Choroid plexus epithelial cell (primary cell): ENCODE measurements at regions not wholly inside any gene's neighbourhood (a gene's known extent, or its start where the extent isn't known, plus 50 kb on each side); places are given as distances from the start of the nearest gene placed in this dataset.
"Not testable (repeated sequence)": the region's sequence is repeated elsewhere in the genome, so short reads cannot be mapped to it uniquely, and the experiment has no call there.

Experiments
- DNase-seq: peaks from one replicate; pipeline ENCODE4 v3.0.0-alpha.2; 2010; ENCODE audit warnings: low read depth
- H3K4me3 ChIP-seq: 2 replicates; pipeline ENCODE4 v1.5.1; 2011; ENCODE audit warnings: low read depth, mild to moderate bottlenecking, control low read depth, low read length, moderate library complexity
- TF ChIP-seq, protein P1 (sequence below): conservative IDR thresholded peaks from 2 replicates; pipeline ENCODE4 v1.5.1; 2011; ENCODE audit warnings: low read depth, mild to moderate bottlenecking, control low read depth, inconsistent platforms, low read length, moderate library complexity

DNA sequence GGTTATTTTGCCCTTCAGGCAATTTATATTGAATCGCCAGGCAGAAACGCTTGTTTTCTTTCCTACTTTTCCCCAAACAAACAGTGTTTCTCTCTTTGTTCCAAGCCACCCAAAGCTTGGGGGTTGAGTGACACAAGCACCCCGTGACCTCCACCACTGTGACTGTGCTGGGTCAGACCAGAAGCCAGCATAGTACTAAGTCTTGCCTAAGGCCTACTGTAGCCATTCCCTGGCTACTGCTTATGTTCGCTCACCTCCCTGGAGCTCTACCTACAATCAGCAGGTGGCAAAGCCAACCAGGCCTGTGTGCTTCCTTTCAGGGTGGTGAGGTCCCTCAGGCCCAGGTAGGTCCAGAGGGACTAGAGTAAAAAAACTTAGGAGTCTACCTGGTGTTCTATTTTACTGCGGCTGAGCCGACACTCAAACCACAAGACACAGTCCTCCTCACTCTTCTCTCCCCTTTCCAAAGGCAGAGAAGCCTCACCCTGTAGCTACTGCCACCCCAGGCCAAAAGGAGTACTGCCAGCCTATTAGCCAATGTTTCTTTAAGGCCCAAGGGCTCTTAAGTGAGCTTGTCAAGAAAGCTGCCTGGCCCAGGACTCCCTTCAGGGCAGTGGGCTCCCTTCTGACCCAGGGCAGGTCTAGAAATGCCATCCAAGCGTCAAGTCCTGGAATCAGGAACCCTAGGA, 411.8 kb upstream of the MIS18BP1 start:
- TF ChIP-seq, protein P1, sequence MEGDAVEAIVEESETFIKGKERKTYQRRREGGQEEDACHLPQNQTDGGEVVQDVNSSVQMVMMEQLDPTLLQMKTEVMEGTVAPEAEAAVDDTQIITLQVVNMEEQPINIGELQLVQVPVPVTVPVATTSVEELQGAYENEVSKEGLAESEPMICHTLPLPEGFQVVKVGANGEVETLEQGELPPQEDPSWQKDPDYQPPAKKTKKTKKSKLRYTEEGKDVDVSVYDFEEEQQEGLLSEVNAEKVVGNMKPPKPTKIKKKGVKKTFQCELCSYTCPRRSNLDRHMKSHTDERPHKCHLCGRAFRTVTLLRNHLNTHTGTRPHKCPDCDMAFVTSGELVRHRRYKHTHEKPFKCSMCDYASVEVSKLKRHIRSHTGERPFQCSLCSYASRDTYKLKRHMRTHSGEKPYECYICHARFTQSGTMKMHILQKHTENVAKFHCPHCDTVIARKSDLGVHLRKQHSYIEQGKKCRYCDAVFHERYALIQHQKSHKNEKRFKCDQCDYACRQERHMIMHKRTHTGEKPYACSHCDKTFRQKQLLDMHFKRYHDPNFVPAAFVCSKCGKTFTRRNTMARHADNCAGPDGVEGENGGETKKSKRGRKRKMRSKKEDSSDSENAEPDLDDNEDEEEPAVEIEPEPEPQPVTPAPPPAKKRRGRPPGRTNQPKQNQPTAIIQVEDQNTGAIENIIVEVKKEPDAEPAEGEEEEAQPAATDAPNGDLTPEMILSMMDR: peak; percentile 5
- DNase-seq: no peak
- no peak overlapping the region for H3K4me3 ChIP-seq

DNA sequence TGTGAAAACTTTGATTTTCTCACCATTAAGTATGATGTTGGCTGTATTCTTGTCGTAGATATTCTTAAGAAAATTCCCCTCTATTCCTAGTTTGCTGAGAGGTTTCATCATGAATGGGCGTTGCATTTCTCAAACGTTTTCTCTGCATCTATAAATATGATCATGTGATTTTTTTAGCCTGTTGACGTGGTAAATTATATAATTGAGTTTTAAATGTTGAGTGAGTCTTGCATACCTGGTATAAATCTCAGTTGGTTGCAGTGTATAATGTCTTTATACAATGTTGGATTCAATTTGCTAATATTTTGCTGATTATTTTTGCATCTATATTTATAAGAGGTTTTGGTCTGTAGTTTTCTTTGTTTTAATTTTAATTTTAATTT, 405.9 kb upstream of the MIS18BP1 start:
- H3K4me3 ChIP-seq: no peak overlapping the region
- no peak for DNase-seq
- TF ChIP-seq, protein P1: no peak

DNA sequence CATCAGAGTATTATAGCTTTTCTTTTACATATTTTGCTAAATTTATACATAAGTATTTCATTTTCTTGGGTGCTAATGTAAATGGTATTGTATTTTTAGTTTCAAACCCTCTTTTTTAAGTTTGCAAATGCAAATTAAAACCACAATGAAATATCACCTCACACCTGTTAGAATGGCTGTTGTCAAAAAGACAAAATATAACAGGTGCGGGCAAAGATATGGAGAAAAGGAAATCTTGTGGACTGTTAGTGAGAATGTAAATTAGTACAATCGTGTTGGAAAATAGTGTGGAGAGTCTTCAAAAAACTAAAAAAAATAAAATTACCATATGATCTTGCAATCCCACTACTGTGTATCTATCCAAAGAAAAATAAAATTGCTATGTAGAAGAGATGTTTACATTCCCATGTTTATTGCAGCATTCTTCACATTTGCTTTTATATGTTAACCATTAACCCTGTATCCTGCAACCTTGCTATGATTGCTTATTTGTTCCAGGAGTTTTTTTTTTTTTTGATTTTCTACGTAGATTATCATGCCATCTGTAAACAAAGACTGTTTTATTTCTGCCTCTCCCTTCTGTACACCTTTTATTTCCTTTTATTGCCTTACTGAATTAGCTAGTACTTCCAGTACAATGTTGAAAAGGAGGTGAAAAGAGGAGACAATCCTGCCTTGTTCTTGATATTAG, 405.4 kb upstream of the MIS18BP1 start:
- no peak for DNase-seq
- TF ChIP-seq, protein P1: no peak
- H3K4me3 ChIP-seq: no peak overlapping the region

DNA sequence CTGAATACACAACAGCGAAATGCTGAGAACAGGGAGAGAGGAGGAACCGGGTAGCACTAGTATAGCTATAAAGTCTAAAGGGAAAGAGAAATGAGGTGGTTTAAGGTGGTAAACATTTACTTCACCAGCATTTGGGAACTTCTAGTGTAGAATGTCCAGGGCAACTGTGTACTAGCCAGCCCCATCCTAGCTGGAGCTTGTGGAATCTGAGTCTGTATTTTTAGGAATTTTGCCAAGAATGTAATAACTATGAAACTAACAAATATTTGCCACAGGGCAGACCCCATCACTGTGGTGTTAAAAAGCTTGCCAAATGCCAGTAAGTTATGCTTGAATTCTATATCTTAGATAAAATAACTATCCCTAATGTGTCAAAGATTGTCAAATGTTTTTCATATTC, 398.9 kb upstream of the MIS18BP1 start:
- peak; percentile 17 for DNase-seq
- TF ChIP-seq, protein P1: no peak
- no peak overlapping the region for H3K4me3 ChIP-seq

DNA sequence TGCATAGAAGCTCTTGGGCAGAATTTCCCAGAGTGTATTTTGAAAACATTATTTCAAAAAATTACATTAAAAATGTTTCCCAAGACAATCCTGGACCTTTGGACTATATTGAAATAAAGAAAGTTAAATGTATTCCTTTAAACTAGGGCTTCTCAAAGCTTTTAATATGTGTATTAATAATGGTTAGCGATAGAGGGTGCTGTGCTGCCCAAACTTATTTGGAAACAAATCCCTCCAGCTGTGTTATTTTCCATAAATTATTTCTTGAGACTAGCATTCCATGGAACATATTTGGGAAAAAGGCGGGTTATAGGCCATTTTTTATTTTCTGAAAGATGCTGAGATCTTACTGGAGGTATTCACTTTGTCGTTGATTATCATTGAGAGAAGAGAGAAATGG, 397.8 kb upstream of the MIS18BP1 start:
- DNase-seq: no peak
- TF ChIP-seq, protein P1: no peak
- H3K4me3 ChIP-seq: no peak overlapping the region

DNA sequence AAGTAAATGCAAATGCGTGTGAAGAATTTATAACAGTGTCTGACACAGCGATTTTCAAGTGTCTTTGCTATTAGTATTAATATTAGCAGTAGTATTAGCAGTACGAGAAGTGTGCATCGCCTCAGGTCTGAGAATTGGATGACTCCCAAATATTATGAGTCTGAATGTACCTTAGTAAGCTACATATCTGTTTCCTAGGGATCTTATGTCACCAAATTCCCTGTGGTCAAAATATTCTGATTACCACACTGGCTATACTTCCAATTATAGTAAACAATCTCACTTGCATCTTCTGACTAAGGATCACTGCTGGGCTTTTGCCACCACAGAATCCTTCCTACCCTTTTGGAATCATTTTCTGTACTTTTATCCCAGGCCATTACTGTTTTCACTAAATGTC, 396.0 kb upstream of the MIS18BP1 start:
- no peak for DNase-seq
- TF ChIP-seq, protein P1: no peak
- H3K4me3 ChIP-seq: no peak overlapping the region

DNA sequence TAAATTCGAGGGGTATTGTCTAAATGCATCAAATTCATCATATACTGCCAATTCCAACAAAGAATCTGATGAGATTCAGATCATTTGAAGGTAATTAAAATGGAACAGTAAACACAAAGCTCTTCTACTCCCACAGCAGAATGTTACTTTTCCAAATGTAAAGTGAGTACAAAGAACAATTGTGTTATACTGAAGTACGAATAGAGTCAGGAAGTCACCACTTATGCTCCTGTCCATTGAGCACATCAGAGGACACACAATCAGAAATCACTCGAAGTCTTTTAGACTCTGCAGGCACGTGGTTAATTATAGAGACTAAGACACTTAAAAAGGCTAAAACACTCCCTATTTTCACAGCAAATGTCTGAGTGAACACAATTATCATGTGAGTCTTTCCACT, 388.5 kb upstream of the MIS18BP1 start:
- no peak overlapping the region for H3K4me3 ChIP-seq
- TF ChIP-seq, protein P1: no peak
- no peak for DNase-seq

DNA sequence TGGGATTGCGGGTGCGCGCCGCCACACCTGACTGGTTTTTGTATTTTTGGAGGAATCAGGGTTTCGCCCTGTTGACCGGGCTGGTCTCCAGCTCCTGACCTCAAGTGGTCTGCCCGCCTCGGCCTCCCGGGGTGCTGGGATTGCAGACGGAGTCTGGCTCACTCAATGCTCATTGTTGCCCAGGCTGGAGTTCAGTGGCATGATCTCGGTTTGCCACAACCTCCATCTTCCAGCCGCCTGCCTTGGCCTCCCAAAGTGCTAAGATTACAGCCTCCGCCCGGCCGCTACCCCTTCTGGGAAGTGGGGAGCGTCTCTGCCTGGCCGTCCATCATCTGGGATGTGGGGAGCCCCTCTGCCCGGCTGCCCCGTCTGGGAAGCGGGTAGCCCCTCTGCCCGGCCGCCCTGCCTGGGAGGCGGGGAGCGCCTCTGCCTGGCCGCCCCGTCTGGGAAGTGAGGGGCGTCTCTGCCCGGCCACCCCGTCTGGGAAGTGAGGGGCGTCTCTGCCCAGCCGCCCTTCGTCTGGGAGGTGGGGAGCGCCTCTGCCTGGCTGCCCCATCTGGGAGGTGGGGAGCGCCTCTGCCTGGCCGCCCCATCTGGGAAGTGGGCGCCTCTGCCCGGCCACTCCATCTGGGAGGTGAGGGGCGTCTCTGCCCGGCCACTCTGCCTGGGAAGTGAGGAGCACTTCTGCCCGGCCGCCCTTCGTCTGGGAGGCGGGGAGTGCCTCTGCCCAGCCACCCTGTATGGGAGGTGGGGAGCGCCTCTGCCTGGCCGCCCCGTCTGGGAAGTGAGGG, 381.8 kb upstream of the MIS18BP1 start:
- not testable (repeated sequence) for DNase-seq, H3K4me3 ChIP-seq
